HEK293 (cell line): ENCODE measurements at regions not wholly inside any gene's neighbourhood (a gene's known extent, or its start where the extent isn't known, plus 50 kb on each side); places are given as distances from the start of the nearest gene placed in this dataset.

Experiments used
- CTCF ChIA-PET: fragments of 350-600 bp; formaldehyde crosslinking; extraction: SDS; loops from one replicate; lab custom pipeline; 2021; ENCODE audit warnings: antibody characterized with exemption; lab: Yijun Ruan, JAX
- POLR2A ChIA-PET: fragments of 300-600 bp; formaldehyde crosslinking; extraction: SDS; loops from one replicate; lab custom pipeline; 2020; ENCODE audit warnings: antibody characterized with exemption, inconsistent platforms; lab: Yijun Ruan, JAX
- H3K27ac ChIP-seq: fragments of 200-500 bp; sonication (Bioruptor generic); 2 replicates; pipeline ENCODE4 v1.5.1; 2014; ENCODE audit warnings: low read depth, low read length, control low read depth, inconsistent platforms; ENCODE audit errors: extremely low read depth
- H3K36me3 ChIP-seq, 2 experiments: fragments of 200-500 bp in 1 of 2; sonication (Bioruptor generic) in 1 of 2; 1 replicate in 1 of 2; 2 replicates in 1 of 2; pipeline ENCODE4 v1.5.1; 2014 to 2017; ENCODE audit warnings: inconsistent platforms in 2 of 2, low read length in 2 of 2; ENCODE audit not compliant: control insufficient read depth in 2 of 2, insufficient read depth in 1 of 2
- H3K4me1 ChIP-seq: fragments of 200-500 bp; sonication (Bioruptor generic); 2 replicates; pipeline ENCODE4 v1.5.1; 2014; ENCODE audit warnings: mild to moderate bottlenecking, low read length, inconsistent platforms; ENCODE audit not compliant: control insufficient read depth, insufficient read depth
- H3K4me3 ChIP-seq: 2 replicates; pipeline ENCODE4 v1.5.1; 2011; ENCODE audit warnings: low read depth, mild to moderate bottlenecking, control low read depth, low read length, moderate library complexity
- H3K9me3 ChIP-seq: fragments of 200-500 bp; sonication (Bioruptor generic); 2 replicates; pipeline ENCODE4 v1.5.1; 2014; ENCODE audit warnings: low read depth, low read length, inconsistent platforms; ENCODE audit not compliant: control insufficient read depth, insufficient read depth
- GFI1B ChIP-seq: fragments of 450-650 bp; formaldehyde crosslinking; IDR thresholded peaks from 2 replicates; pipeline ENCODE4 v1.5.1; 2016; ENCODE audit warnings: missing biosample characterization, missing genetic modification characterization
- KLF1 ChIP-seq: fragments of 450-650 bp; formaldehyde crosslinking; IDR thresholded peaks from 2 replicates; pipeline ENCODE4 v1.5.1; 2016; ENCODE audit warnings: missing biosample characterization, missing genetic modification characterization
- ZBTB1 ChIP-seq: fragments of 450-650 bp; formaldehyde crosslinking; IDR thresholded peaks from 2 replicates; pipeline ENCODE4 v1.5.1; 2016; ENCODE audit warnings: missing biosample characterization, missing genetic modification characterization
- ZBTB8A ChIP-seq: fragments of 450-650 bp; formaldehyde crosslinking; IDR thresholded peaks from 2 replicates; pipeline ENCODE4 v1.5.1; 2016; ENCODE audit warnings: missing biosample characterization, missing genetic modification characterization
- ZIC2 ChIP-seq: fragments of 450-650 bp; formaldehyde crosslinking; IDR thresholded peaks from 2 replicates; pipeline ENCODE4 v1.5.1; 2016; ENCODE audit warnings: missing biosample characterization, missing genetic modification characterization
- ZNF324 ChIP-seq: fragments of 450-650 bp; formaldehyde crosslinking; IDR thresholded peaks from 2 replicates; pipeline ENCODE4 v1.5.1; 2016; ENCODE audit warnings: missing biosample characterization, missing genetic modification characterization
- ZNF341 ChIP-seq: fragments of 450-650 bp; formaldehyde crosslinking; IDR thresholded peaks from 2 replicates; pipeline ENCODE4; 2016; ENCODE audit warnings: low read depth, missing biosample characterization, missing genetic modification characterization
- ZNF529 ChIP-seq: fragments of 450-650 bp; formaldehyde crosslinking; IDR thresholded peaks from 2 replicates; pipeline ENCODE4 v1.5.1; 2017; ENCODE audit warnings: missing genetic modification characterization, missing biosample characterization; ENCODE audit not compliant: insufficient replicate concordance
- ZNF660 ChIP-seq: fragments of 450-650 bp; IDR thresholded peaks from 2 replicates; pipeline ENCODE4 v1.5.1; 2018; ENCODE audit warnings: missing biosample characterization, mild to moderate bottlenecking, missing genetic modification characterization
- ZNF792 ChIP-seq: fragments of 450-650 bp; formaldehyde crosslinking; IDR thresholded peaks from 2 replicates; pipeline ENCODE4 v1.5.1; 2016; ENCODE audit warnings: missing biosample characterization, missing genetic modification characterization
- ZNF837 ChIP-seq: fragments of 450-650 bp; formaldehyde crosslinking; IDR thresholded peaks from 2 replicates; pipeline ENCODE4 v1.5.1; 2016; ENCODE audit warnings: missing biosample characterization, missing genetic modification characterization
- ZSCAN16 ChIP-seq: fragments of 450-650 bp; formaldehyde crosslinking; IDR thresholded peaks from 2 replicates; pipeline ENCODE4 v1.5.1; 2016; ENCODE audit warnings: missing biosample characterization, missing genetic modification characterization
- TF ChIP-seq, protein P1 (sequence below): fragments of 450-650 bp; formaldehyde crosslinking; IDR thresholded peaks from 2 replicates; pipeline ENCODE4 v1.5.1; 2017; ENCODE audit warnings: missing biosample characterization, missing genetic modification characterization
- TF ChIP-seq, protein P2 (sequence below): fragments of 450-650 bp; formaldehyde crosslinking; IDR thresholded peaks from 2 replicates; pipeline ENCODE4 v1.5.1; 2016; ENCODE audit warnings: missing biosample characterization, missing genetic modification characterization
- TF ChIP-seq, protein P3 (sequence below): fragments of 450-650 bp; formaldehyde crosslinking; IDR thresholded peaks from 2 replicates; pipeline ENCODE4 v1.5.1; 2016; ENCODE audit warnings: missing biosample characterization, missing genetic modification characterization
- TF ChIP-seq, protein P4 (sequence below): fragments of 450-650 bp; formaldehyde crosslinking; IDR thresholded peaks from 2 replicates; pipeline ENCODE4 v1.5.1; 2016; ENCODE audit warnings: missing biosample characterization, missing genetic modification characterization, low read depth
- TF ChIP-seq, protein P5 (sequence below): fragments of 450-650 bp; formaldehyde crosslinking; conservative IDR thresholded peaks from 2 replicates; pipeline ENCODE4 v1.5.1; 2016; ENCODE audit warnings: low read depth, missing biosample characterization, missing genetic modification characterization
- TF ChIP-seq, protein P6 (sequence below): fragments of 450-650 bp; formaldehyde crosslinking; optimal IDR thresholded peaks from 2 replicates; pipeline ENCODE3; 2016; ENCODE audit warnings: missing biosample characterization, mild to moderate bottlenecking, missing genetic modification characterization

DNA sequence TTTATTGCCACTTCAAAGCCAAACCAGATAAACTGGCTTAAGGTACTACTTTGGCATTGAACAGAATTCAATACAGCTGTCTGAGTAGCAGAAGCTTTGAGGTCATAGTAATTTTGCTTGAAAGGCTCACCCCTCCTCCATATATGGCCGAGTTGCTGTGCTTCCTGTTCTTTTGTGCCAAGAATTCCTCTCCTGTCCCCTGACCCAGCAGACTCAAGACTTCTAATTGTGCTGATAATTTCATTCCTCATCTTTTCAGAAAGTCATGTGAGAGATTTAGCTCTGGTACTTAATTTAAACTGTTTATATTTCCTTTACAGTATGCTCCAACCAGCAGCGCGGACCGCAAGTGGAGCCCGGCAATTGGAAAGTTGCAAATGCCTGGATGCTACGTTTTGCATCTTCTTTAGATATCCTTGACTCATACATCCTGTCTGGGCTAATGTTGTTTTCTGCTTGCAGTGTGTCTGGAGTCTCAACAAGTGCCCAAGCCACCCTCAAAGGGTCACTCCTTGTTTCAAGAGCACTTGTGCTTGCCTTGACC is 373.4 kb downstream of the PDGFC start:
- ChIA-PET POLR2A (no interaction called here), CTCF (no interaction called here)
- H3K27ac ChIP-seq = no peak overlapping the region

DNA sequence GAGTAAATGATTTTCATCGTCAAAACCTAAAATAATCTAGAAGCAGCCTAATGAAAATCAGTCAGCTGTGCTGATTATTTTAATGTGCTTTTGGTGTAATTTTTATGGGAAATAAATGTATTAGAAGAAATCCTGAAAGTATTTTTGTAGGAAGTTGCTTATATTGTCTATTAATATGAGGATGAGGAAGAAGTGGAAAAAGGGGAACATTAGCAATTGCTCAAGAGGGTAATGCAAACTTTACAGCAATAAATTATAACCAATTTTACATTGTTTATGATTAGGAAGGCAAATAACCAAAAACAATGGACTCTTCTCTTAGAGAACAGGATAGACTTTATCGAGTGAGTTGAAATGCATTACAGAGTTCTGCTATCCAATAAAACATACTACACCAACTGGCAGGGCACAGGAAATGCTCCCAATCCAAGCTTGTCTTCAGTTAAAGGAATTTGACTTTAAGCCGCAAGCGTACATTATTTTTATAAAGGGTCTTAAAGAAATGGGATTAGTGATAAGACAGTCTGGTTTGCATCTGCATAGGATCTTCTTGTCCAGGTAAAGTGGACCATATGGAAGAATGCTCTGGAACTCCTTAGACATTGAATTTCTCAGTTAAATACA is 374.8 kb downstream of the PDGFC start:
- CTCF ChIA-PET = interaction anchor here (0.6 kb wide), 1 partner anchor 16 kb away, joined by 4 read pairs; no protein-coding TSS in a partner anchor
- Histone ChIP-seq H3K4me3 (no peak overlapping the region), H3K36me3 (no peaks in the 10 kb centered on the region), H3K9me3 (no peaks in the 10 kb centered on the region), H3K4me1 (peaks cover 7% of the 10 kb centered on the region), H3K27ac (no peak overlapping the region)
- POLR2A ChIA-PET = no interaction called here
- no peak for TF ChIP-seq ZNF660 (tag by site-specific recombination)
- no peak for TF ChIP-seq KLF1 (tag by site-specific recombination)
- TF ChIP-seq, protein P1, sequence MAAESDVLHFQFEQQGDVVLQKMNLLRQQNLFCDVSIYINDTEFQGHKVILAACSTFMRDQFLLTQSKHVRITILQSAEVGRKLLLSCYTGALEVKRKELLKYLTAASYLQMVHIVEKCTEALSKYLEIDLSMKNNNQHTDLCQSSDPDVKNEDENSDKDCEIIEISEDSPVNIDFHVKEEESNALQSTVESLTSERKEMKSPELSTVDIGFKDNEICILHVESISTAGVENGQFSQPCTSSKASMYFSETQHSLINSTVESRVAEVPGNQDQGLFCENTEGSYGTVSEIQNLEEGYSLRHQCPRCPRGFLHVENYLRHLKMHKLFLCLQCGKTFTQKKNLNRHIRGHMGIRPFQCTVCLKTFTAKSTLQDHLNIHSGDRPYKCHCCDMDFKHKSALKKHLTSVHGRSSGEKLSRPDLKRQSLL (tag by site-specific recombination) = no peak
- TF ChIP-seq, protein P2, sequence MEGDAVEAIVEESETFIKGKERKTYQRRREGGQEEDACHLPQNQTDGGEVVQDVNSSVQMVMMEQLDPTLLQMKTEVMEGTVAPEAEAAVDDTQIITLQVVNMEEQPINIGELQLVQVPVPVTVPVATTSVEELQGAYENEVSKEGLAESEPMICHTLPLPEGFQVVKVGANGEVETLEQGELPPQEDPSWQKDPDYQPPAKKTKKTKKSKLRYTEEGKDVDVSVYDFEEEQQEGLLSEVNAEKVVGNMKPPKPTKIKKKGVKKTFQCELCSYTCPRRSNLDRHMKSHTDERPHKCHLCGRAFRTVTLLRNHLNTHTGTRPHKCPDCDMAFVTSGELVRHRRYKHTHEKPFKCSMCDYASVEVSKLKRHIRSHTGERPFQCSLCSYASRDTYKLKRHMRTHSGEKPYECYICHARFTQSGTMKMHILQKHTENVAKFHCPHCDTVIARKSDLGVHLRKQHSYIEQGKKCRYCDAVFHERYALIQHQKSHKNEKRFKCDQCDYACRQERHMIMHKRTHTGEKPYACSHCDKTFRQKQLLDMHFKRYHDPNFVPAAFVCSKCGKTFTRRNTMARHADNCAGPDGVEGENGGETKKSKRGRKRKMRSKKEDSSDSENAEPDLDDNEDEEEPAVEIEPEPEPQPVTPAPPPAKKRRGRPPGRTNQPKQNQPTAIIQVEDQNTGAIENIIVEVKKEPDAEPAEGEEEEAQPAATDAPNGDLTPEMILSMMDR (tag by site-specific recombination) = no peak
- no peak for TF ChIP-seq ZNF837 (tag by site-specific recombination)
- TF ChIP-seq, protein P3, sequence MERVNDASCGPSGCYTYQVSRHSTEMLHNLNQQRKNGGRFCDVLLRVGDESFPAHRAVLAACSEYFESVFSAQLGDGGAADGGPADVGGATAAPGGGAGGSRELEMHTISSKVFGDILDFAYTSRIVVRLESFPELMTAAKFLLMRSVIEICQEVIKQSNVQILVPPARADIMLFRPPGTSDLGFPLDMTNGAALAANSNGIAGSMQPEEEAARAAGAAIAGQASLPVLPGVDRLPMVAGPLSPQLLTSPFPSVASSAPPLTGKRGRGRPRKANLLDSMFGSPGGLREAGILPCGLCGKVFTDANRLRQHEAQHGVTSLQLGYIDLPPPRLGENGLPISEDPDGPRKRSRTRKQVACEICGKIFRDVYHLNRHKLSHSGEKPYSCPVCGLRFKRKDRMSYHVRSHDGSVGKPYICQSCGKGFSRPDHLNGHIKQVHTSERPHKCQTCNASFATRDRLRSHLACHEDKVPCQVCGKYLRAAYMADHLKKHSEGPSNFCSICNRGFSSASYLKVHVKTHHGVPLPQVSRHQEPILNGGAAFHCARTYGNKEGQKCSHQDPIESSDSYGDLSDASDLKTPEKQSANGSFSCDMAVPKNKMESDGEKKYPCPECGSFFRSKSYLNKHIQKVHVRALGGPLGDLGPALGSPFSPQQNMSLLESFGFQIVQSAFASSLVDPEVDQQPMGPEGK (tag by site-specific recombination) = no peak

More for the DNA sequence above, 373.4 kb downstream of the PDGFC start:
- no peak overlapping the region for H3K4me3 ChIP-seq
- no peaks in the 10 kb centered on the region for H3K9me3 ChIP-seq
- no peaks in the 10 kb centered on the region for H3K36me3 ChIP-seq
- H3K4me1 ChIP-seq = peaks cover 7% of the 10 kb centered on the region
- no peak for TF ChIP-seq ZNF529
- TF ChIP-seq ZIC2 (tag by site-specific recombination) = no peak
- TF ChIP-seq, protein P4, sequence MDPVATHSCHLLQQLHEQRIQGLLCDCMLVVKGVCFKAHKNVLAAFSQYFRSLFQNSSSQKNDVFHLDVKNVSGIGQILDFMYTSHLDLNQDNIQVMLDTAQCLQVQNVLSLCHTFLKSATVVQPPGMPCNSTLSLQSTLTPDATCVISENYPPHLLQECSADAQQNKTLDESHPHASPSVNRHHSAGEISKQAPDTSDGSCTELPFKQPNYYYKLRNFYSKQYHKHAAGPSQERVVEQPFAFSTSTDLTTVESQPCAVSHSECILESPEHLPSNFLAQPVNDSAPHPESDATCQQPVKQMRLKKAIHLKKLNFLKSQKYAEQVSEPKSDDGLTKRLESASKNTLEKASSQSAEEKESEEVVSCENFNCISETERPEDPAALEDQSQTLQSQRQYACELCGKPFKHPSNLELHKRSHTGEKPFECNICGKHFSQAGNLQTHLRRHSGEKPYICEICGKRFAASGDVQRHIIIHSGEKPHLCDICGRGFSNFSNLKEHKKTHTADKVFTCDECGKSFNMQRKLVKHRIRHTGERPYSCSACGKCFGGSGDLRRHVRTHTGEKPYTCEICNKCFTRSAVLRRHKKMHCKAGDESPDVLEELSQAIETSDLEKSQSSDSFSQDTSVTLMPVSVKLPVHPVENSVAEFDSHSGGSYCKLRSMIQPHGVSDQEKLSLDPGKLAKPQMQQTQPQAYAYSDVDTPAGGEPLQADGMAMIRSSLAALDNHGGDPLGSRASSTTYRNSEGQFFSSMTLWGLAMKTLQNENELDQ (tag by site-specific recombination) = no peak
- TF ChIP-seq GFI1B = no peak
- no peak for TF ChIP-seq ZSCAN16
- no peak for TF ChIP-seq ZNF792 (tag by site-specific recombination)
- TF ChIP-seq, protein P5, sequence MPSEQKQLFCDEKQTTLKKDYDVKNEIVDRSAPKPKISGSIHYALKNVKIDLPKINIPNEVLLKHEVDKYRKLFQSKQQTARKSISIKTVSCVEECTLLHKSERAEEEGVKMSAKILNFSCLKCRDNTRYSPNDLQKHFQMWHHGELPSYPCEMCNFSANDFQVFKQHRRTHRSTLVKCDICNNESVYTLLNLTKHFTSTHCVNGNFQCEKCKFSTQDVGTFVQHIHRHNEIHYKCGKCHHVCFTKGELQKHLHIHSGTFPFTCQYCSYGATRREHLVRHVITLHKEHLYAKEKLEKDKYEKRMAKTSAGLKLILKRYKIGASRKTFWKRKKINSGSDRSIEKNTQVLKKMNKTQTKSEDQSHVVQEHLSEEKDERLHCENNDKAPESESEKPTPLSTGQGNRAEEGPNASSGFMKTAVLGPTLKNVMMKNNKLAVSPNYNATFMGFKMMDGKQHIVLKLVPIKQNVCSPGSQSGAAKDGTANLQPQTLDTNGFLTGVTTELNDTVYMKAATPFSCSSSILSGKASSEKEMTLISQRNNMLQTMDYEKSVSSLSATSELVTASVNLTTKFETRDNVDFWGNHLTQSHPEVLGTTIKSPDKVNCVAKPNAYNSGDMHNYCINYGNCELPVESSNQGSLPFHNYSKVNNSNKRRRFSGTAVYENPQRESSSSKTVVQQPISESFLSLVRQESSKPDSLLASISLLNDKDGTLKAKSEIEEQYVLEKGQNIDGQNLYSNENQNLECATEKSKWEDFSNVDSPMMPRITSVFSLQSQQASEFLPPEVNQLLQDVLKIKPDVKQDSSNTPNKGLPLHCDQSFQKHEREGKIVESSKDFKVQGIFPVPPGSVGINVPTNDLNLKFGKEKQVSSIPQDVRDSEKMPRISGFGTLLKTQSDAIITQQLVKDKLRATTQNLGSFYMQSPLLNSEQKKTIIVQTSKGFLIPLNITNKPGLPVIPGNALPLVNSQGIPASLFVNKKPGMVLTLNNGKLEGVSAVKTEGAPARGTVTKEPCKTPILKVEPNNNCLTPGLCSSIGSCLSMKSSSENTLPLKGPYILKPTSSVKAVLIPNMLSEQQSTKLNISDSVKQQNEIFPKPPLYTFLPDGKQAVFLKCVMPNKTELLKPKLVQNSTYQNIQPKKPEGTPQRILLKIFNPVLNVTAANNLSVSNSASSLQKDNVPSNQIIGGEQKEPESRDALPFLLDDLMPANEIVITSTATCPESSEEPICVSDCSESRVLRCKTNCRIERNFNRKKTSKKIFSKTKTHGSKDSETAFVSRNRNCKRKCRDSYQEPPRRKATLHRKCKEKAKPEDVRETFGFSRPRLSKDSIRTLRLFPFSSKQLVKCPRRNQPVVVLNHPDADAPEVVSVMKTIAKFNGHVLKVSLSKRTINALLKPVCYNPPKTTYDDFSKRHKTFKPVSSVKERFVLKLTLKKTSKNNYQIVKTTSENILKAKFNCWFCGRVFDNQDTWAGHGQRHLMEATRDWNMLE (tag by site-specific recombination) = no peak
- TF ChIP-seq ZBTB1 (tag by site-specific recombination) = no peak
- TF ChIP-seq, protein P6, sequence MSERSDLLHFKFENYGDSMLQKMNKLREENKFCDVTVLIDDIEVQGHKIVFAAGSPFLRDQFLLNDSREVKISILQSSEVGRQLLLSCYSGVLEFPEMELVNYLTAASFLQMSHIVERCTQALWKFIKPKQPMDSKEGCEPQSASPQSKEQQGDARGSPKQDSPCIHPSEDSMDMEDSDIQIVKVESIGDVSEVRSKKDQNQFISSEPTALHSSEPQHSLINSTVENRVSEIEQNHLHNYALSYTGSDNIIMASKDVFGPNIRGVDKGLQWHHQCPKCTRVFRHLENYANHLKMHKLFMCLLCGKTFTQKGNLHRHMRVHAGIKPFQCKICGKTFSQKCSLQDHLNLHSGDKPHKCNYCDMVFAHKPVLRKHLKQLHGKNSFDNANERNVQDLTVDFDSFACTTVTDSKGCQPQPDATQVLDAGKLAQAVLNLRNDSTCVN = no peak
- no peak for TF ChIP-seq ZNF341 (tag by site-specific recombination)
- no peak for TF ChIP-seq ZBTB8A (tag by site-specific recombination)
- TF ChIP-seq ZNF324 = no peak
- no peak for TF ChIP-seq KLF1 (tag by site-specific recombination)
- TF ChIP-seq, protein P1 (tag by site-specific recombination) = no peak
